OCI-LY3 (cell line): ENCODE measurements at regions not wholly inside any gene's neighbourhood (a gene's known extent, or its start where the extent isn't known, plus 50 kb on each side); places are given as distances from the start of the nearest gene placed in this dataset.

Experiments used
- H2AFZ ChIP-seq: fragments of 200-600, 300-600 bp; shearing (Covaris generic); 2 replicates; pipeline ENCODE4 v1.6.0; 2014; ENCODE audit warnings: antibody characterized with exemption, low read depth, low read length
- H3K27ac ChIP-seq: fragments of 200-600, 300-600 bp; sonication (generic); 2 replicates; pipeline ENCODE4 v1.5.1; 2014; ENCODE audit warnings: mild to moderate bottlenecking, low read length, moderate library complexity, mixed read lengths
- H3K27me3 ChIP-seq: fragments of 200-600, 300-600 bp; sonication (generic); 2 replicates; pipeline ENCODE4 v1.6.1; 2014; ENCODE audit warnings: low read depth, low read length, mixed read lengths
- H3K36me3 ChIP-seq: fragments of 200-600, 300-600 bp; sonication (generic); replicated peaks from 2 replicates; pipeline ENCODE3; 2014; ENCODE audit warnings: low read depth, low read length, mixed read lengths
- H3K4me1 ChIP-seq: fragments of 300-600, 200-600 bp; sonication (generic); 2 replicates; pipeline ENCODE4 v1.6.1; 2014; ENCODE audit warnings: low read length, mixed read lengths
- H3K4me2 ChIP-seq: fragments of 200-600, 300-600 bp; sonication (generic); 2 replicates; pipeline ENCODE4 v1.6.1; 2014; ENCODE audit warnings: low read length, mixed read lengths
- H3K4me3 ChIP-seq: fragments of 300-600, 200-600 bp; sonication (generic); 2 replicates; pipeline ENCODE4 v1.5.1; 2014; ENCODE audit warnings: antibody characterized with exemption, mild to moderate bottlenecking, low read length, moderate library complexity
- H3K79me2 ChIP-seq: fragments of 300-600, 200-600 bp; shearing (Covaris generic); 2 replicates; pipeline ENCODE4 v1.6.1; 2014; ENCODE audit warnings: mild to moderate bottlenecking, low read length, mixed read lengths
- H3K9ac ChIP-seq: fragments of 300-600, 200-600 bp; shearing (Covaris generic); 2 replicates; pipeline ENCODE4 v1.6.0; 2014; ENCODE audit warnings: mild to moderate bottlenecking, low read length, moderate library complexity
- H3K9me3 ChIP-seq: fragments of 200-600, 300-600 bp; shearing (Covaris generic); 2 replicates; pipeline ENCODE4 v1.6.1; 2014; ENCODE audit warnings: low read length, mixed read lengths; ENCODE audit not compliant: insufficient read depth
- H4K20me1 ChIP-seq: fragments of 200-600, 300-600 bp; sonication (generic); 2 replicates; pipeline ENCODE4 v1.6.1; 2016; ENCODE audit warnings: low read length, mixed read lengths; ENCODE audit not compliant: insufficient read depth
- CTCF ChIP-seq: fragments of 200-600, 300-600 bp; sonication (generic); IDR thresholded peaks from 2 replicates; pipeline ENCODE4 v1.5.1; 2014; ENCODE audit warnings: antibody characterized with exemption, low read length, low read depth
- EZH2phosphoT487 ChIP-seq: fragments of 200-600 bp; shearing (Covaris generic); IDR thresholded peaks from 2 replicates; pipeline ENCODE4 v1.6.1; 2018; ENCODE audit warnings: antibody characterized with exemption, mixed run types, low read depth

GRCh38 chr5:18403141-18403540, 768.9 kb downstream of the TAF11L14 start:
- Histone ChIP-seq H3K4me3 (no peak overlapping the region), H3K36me3 (no peaks in the 10 kb centered on the region), H3K27ac (no peak overlapping the region), H3K4me2 (no peak overlapping the region), H4K20me1 (no peaks in the 10 kb centered on the region), H3K27me3 (no peaks in the 10 kb centered on the region), H3K4me1 (no peaks in the 10 kb centered on the region), H3K9ac (no peak overlapping the region), H2AFZ (no peak overlapping the region), H3K79me2 (no peaks in the 10 kb centered on the region), H3K9me3 (no peaks in the 10 kb centered on the region)
- TF ChIP-seq EZH2phosphoT487 (no peak), CTCF (no peak)

DNA sequence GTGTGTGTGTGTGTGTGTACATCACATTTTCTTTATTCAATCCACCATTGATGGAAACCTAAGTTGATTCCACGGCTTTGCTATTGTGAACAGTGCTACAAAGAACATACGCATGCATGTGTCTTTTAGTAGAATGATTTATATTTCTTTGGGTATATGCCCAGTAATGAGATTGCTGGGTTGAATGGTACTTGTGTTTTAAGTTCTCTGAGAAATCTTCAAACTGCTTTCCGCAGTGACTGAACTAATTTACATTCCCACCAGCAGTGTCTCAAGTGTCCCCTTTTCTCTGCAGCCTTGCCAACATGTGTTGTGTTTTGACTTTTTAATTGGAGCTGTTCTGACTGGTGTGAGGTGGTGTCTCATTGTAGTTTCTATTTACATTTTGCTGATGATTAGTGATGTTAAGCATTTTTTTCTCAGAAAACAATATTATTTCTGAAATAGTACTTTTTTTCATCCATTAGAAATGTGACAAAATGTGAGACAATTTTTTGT, 769.7 kb downstream of the TAF11L14 start:
- H4K20me1 ChIP-seq: no peaks in the 10 kb centered on the region
- no peak overlapping the region for H3K4me2 ChIP-seq
- no peak overlapping the region for H2AFZ ChIP-seq
- no peak overlapping the region for H3K4me3 ChIP-seq
- TF ChIP-seq CTCF: no peak
- no peak for TF ChIP-seq EZH2phosphoT487
- H3K9me3 ChIP-seq: no peaks in the 10 kb centered on the region
- no peaks in the 10 kb centered on the region for H3K27me3 ChIP-seq
- H3K79me2 ChIP-seq: no peaks in the 10 kb centered on the region
- no peak overlapping the region for H3K9ac ChIP-seq
- H3K27ac ChIP-seq: no peak overlapping the region
- H3K4me1 ChIP-seq: no peaks in the 10 kb centered on the region
- no peaks in the 10 kb centered on the region for H3K36me3 ChIP-seq

DNA sequence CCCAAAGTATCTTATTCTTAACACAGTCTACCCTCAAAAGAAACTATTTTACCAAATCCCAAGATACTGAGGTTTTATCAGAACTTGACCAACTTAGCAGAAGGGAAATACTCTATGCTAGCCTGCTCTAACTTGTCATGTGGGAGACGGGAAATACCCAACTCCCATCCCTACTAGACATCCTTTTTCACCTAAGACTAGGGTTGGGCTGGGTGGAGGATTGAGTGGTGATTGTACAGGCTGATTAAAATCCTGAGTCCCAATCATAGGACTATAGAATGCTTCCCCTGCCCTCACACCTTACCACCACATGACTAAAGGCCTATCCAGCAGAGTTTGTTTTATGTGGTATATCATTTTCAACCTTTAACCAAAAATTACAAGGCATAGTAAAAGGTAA, 786.5 kb downstream of the TAF11L14 start:
- Histone ChIP-seq H3K4me3 (no peak overlapping the region), H2AFZ (no peak overlapping the region), H3K4me2 (no peak overlapping the region), H3K4me1 (peaks cover 10% of the 10 kb centered on the region), H3K9ac (no peak overlapping the region), H4K20me1 (no peaks in the 10 kb centered on the region), H3K79me2 (no peaks in the 10 kb centered on the region), H3K27ac (no peak overlapping the region), H3K9me3 (no peaks in the 10 kb centered on the region; the same call in 1 of the 2 replicates), H3K36me3 (no peaks in the 10 kb centered on the region), H3K27me3 (no peaks in the 10 kb centered on the region)
- TF ChIP-seq CTCF (no peak), EZH2phosphoT487 (no peak)

GRCh38 chr5:18433336-18433735, 799.1 kb downstream of the TAF11L14 start:
- no peaks in the 10 kb centered on the region for H3K9me3 ChIP-seq
- H3K9ac ChIP-seq: no peak overlapping the region
- no peak overlapping the region for H3K4me2 ChIP-seq
- no peaks in the 10 kb centered on the region for H3K27me3 ChIP-seq
- no peaks in the 10 kb centered on the region for H4K20me1 ChIP-seq
- TF ChIP-seq EZH2phosphoT487 (no peak), CTCF (no peak)
- H3K36me3 ChIP-seq: no peaks in the 10 kb centered on the region
- H3K27ac ChIP-seq: no peak overlapping the region
- H3K4me3 ChIP-seq: no peak overlapping the region
- H2AFZ ChIP-seq: no peak overlapping the region
- no peaks in the 10 kb centered on the region for H3K4me1 ChIP-seq
- no peaks in the 10 kb centered on the region for H3K79me2 ChIP-seq
